Loucy (cell line): ENCODE measurements at regions not wholly inside any gene's neighbourhood (a gene's known extent, or its start where the extent isn't known, plus 50 kb on each side); places are given as distances from the start of the nearest gene placed in this dataset.

ENCODE experiments used
- EZH2phosphoT487 ChIP-seq: fragments of 200-600 bp; IDR thresholded peaks from 2 replicates; pipeline ENCODE4 v1.6.1; 2018; ENCODE audit warnings: antibody characterized with exemption, mild to moderate bottlenecking, moderate library complexity, borderline replicate concordance
- TF ChIP-seq, protein P1 (sequence below): fragments of 200-600 bp; sonication (generic); conservative IDR thresholded peaks from 2 replicates; pipeline ENCODE4 v1.5.1; 2014; ENCODE audit warnings: mild to moderate bottlenecking, antibody characterized with exemption, low read length

DNA sequence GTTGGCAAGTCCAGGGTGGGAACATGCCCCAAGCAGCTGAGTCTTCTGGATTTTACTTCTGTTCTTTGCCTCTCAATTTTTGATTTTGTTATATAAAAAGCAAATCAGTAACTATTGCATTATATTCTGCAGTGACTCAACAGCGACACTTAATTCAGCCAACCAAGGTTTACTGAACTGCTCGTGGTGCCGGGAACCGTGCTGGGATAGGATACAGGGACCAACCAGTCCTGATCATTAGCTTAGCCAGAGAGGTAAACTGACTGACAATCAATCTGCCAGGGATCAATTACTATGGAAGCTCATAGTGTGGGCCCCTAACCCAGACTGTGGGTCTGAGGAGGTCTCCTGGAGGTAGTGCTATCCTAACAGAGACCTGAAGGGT, 68.4 kb upstream of the ZNF281 start:
- TF ChIP-seq, protein P1, sequence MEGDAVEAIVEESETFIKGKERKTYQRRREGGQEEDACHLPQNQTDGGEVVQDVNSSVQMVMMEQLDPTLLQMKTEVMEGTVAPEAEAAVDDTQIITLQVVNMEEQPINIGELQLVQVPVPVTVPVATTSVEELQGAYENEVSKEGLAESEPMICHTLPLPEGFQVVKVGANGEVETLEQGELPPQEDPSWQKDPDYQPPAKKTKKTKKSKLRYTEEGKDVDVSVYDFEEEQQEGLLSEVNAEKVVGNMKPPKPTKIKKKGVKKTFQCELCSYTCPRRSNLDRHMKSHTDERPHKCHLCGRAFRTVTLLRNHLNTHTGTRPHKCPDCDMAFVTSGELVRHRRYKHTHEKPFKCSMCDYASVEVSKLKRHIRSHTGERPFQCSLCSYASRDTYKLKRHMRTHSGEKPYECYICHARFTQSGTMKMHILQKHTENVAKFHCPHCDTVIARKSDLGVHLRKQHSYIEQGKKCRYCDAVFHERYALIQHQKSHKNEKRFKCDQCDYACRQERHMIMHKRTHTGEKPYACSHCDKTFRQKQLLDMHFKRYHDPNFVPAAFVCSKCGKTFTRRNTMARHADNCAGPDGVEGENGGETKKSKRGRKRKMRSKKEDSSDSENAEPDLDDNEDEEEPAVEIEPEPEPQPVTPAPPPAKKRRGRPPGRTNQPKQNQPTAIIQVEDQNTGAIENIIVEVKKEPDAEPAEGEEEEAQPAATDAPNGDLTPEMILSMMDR = no peak
- no peak for TF ChIP-seq EZH2phosphoT487
